Hepatocyte (in vitro differentiated cells): ENCODE measurements at regions not wholly inside any gene's neighbourhood (a gene's known extent, or its start where the extent isn't known, plus 50 kb on each side); places are given as distances from the start of the nearest gene placed in this dataset.

Experiments used
- DNase-seq: peaks from one replicate; pipeline ENCODE4 v3.0.0-alpha.2; 2016; ENCODE audit warnings: low spot score
- H2AFZ ChIP-seq: fragments of 200-600 bp; sonication (generic); 2 replicates; pipeline ENCODE4 v1.6.0; 2016; ENCODE audit warnings: antibody characterized with exemption, mild to moderate bottlenecking
- H3K27ac ChIP-seq: fragments of 200-600 bp; sonication (generic); 2 replicates; pipeline ENCODE4 v1.5.1; 2016; ENCODE audit warnings: mild to moderate bottlenecking
- H3K27me3 ChIP-seq: fragments of 200-600 bp; sonication (generic); 2 replicates; pipeline ENCODE4 v1.6.1; 2016
- H3K36me3 ChIP-seq: fragments of 200-600 bp; sonication (generic); replicated peaks from 2 replicates; pipeline ENCODE4 v1.5.1; 2016; ENCODE audit warnings: low read depth; ENCODE audit not compliant: insufficient read depth
- H3K4me1 ChIP-seq: fragments of 200-600 bp; sonication (generic); 2 replicates; pipeline ENCODE4 v1.5.1; 2016; ENCODE audit warnings: mild to moderate bottlenecking, moderate library complexity; ENCODE audit not compliant: insufficient read depth
- H3K4me2 ChIP-seq: fragments of 200-600 bp; sonication (generic); 2 replicates; pipeline ENCODE4 v1.6.0; 2016
- H3K4me3 ChIP-seq: fragments of 200-600 bp; sonication (generic); 2 replicates; pipeline ENCODE4 v1.5.1; 2016; ENCODE audit warnings: mild to moderate bottlenecking
- H3K79me2 ChIP-seq: fragments of 200-600 bp; sonication (generic); 2 replicates; pipeline ENCODE4 v1.6.0; 2017; ENCODE audit warnings: mild to moderate bottlenecking
- H3K9me2 ChIP-seq: fragments of 200-600 bp; sonication (generic); replicated peaks from 2 replicates; pipeline ENCODE4 v1.6.0; 2017; ENCODE audit warnings: mild to moderate bottlenecking; ENCODE audit not compliant: insufficient read depth
- H3K9me3 ChIP-seq: fragments of 200-600 bp; sonication (generic); 2 replicates; pipeline ENCODE4 v1.5.1; 2016; ENCODE audit warnings: low read depth, mild to moderate bottlenecking
- H4K20me1 ChIP-seq: fragments of 200-600 bp; sonication (generic); 2 replicates; pipeline ENCODE4 v1.6.0; 2016; ENCODE audit warnings: mild to moderate bottlenecking; ENCODE audit not compliant: insufficient read depth, poor library complexity, severe bottlenecking
- CTCF ChIP-seq: fragments of 200-600 bp; sonication (generic); IDR thresholded peaks from 2 replicates; pipeline ENCODE4 v1.5.1; 2016; ENCODE audit warnings: antibody characterized with exemption, mild to moderate bottlenecking; ENCODE audit not compliant: poor library complexity
- EZH2 ChIP-seq: fragments of 200-600 bp; sonication (generic); IDR thresholded peaks from 2 replicates; pipeline ENCODE4 v1.6.1; 2016; ENCODE audit warnings: antibody characterized with exemption, mild to moderate bottlenecking, borderline replicate concordance
- EZH2phosphoT487 ChIP-seq: fragments of 200-600 bp; sonication (generic); IDR thresholded peaks from one replicate; pipeline ENCODE4 v1.6.1; 2018; ENCODE audit warnings: antibody characterized with exemption, mild to moderate bottlenecking, low read depth, moderate library complexity; ENCODE audit not compliant: unreplicated experiment, severe bottlenecking
- whole genome bisulfite sequencing: methylation state at CpG from one replicate; pipeline ENCODE4 v1.1.6; 2016; ENCODE audit warnings: low lambda C conversion rate; ENCODE audit errors: missing lambda C conversion rate; 5-methylcytosine and 5-hydroxymethylcytosine counted together

DNA sequence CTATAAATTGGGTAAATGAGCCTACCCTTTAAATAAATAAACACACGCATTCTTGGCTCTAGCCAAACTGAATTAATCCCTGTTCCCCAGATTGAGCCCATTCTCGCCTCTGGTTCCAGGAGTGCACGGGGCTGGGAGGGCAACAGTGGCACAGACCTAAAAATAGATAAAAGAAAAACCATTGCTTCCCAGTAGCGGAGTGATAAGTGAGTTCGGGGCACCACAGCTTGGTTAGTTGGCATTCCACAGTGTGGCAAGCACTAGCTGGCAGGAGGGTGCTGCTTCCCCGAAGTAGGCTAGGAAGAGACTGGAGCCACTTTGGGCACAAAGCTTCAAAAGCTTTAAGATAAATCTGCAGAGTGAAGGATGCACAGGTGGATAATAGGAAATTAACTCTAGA is 322.2 kb upstream of the SGCD start:
- H3K4me1 ChIP-seq, result no peaks in the 10 kb centered on the region
- no peak overlapping the region for H3K4me2 ChIP-seq
- no peaks in the 10 kb centered on the region for H4K20me1 ChIP-seq
- WGBS, result 82% methylated on average over 6 of the region's 6 CpGs
- no peak overlapping the region for H3K27ac ChIP-seq
- H3K27me3 ChIP-seq, result no peaks in the 10 kb centered on the region
- H3K9me2 ChIP-seq, result no peaks in the 10 kb centered on the region
- no peak for TF ChIP-seq CTCF
- no peak for TF ChIP-seq EZH2phosphoT487
- TF ChIP-seq EZH2, result no peak
- H3K9me3 ChIP-seq, result no peaks in the 10 kb centered on the region
- H2AFZ ChIP-seq, result no peak overlapping the region
- H3K79me2 ChIP-seq, result no peaks in the 10 kb centered on the region
- no peak for DNase-seq
- no peaks in the 10 kb centered on the region for H3K36me3 ChIP-seq
- no peak overlapping the region for H3K4me3 ChIP-seq

DNA sequence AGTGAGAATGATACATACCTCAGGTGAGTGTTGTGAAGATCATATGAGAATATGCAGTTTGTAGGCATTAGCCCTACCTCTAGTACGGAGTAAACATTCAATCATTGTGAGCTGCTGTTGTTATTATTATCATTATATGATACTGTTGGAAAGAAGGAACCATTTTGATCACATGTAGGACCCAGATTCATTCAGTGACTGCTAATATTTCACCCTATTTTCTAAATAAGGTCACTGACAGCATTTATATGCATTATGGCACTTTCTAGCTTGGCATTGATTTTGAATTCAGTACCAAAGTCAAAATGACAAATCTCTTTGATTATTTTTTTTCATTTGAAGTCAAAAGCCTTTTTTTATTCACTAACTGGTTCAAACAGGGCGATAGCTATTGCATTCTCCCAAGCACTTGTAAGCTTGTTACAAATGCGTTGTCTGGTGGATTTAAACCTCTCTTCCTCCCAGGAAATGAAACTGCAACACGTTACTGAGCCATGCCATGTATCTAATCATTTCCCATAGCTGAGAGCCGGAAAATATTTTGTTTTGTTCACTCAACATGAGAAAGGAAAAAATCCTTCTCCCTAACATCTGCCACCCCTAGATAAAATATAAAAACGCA is 320.8 kb upstream of the SGCD start:
- 92% methylated on average over 6 of the region's 6 CpGs for WGBS
- H3K27me3 ChIP-seq, result no peaks in the 10 kb centered on the region
- H2AFZ ChIP-seq, result no peak overlapping the region
- TF ChIP-seq EZH2phosphoT487 (no peak), EZH2 (no peak), CTCF (no peak)
- H3K4me3 ChIP-seq, result no peak overlapping the region
- H3K4me1 ChIP-seq, result no peaks in the 10 kb centered on the region
- H3K79me2 ChIP-seq, result no peaks in the 10 kb centered on the region
- no peak overlapping the region for H3K4me2 ChIP-seq
- no peaks in the 10 kb centered on the region for H3K36me3 ChIP-seq
- H3K27ac ChIP-seq, result no peak overlapping the region
- no peaks in the 10 kb centered on the region for H3K9me3 ChIP-seq
- H3K9me2 ChIP-seq, result no peaks in the 10 kb centered on the region
- no peaks in the 10 kb centered on the region for H4K20me1 ChIP-seq
- DNase-seq, result no peak

DNA sequence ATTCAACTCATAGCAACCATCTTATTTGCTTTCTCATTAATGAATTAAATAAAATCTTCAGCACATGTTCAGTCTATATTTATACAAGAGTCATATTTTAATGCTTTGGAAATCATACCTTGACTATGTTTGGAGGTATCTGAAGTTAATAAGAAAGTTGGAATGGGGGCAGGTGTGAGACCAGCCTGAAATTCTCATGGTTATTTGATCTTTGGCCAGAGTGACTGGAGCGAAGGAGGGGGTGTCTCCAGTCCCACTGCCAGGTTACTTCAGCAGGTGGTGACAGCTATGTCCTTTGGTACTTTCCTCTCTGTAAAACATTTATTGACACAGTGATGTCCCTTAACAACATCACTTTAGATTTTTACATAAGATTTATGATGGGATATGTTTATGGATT is 318.1 kb upstream of the SGCD start:
- Histone ChIP-seq H3K4me2 (no peak overlapping the region), H3K36me3 (no peaks in the 10 kb centered on the region), H4K20me1 (no peaks in the 10 kb centered on the region), H2AFZ (no peak overlapping the region), H3K9me2 (no peaks in the 10 kb centered on the region), H3K4me1 (no peaks in the 10 kb centered on the region), H3K9me3 (no peaks in the 10 kb centered on the region), H3K4me3 (no peak overlapping the region), H3K27ac (no peak overlapping the region), H3K27me3 (no peaks in the 10 kb centered on the region), H3K79me2 (no peaks in the 10 kb centered on the region)
- 85% methylated on average over 1 of the region's 1 CpG for WGBS
- no peak for DNase-seq
- TF ChIP-seq CTCF, result no peak
- TF ChIP-seq EZH2phosphoT487, result no peak
- TF ChIP-seq EZH2, result no peak
